Breast epithelium (tissue), 3 donors: ENCODE measurements at regions not wholly inside any gene's neighbourhood (a gene's known extent, or its start where the extent isn't known, plus 50 kb on each side); places are given as distances from the start of the nearest gene placed in this dataset.

ENCODE experiments used
- CTCF ChIP-seq, 3 donors: fragments of 450-650 bp; IDR thresholded peaks; one replicate each; pipeline ENCODE4 v1.5.1; 2016 to 2017; ENCODE audit warnings: antibody characterized with exemption in 3 of 3, mild to moderate bottlenecking in 3 of 3, moderate library complexity in 3 of 3
- POLR2A ChIP-seq: fragments of 450-650 bp; IDR thresholded peaks from one replicate; pipeline ENCODE4 v1.6.1; 2016; ENCODE audit warnings: antibody characterized with exemption, mild to moderate bottlenecking, moderate library complexity
- POLR2AphosphoS5 ChIP-seq, 3 donors: sonication (generic); formaldehyde crosslinking; IDR thresholded peaks; one replicate each; pipeline ENCODE4 v1.6.1; 2017; ENCODE audit warnings: antibody characterized with exemption in 3 of 3

- TF ChIP-seq POLR2AphosphoS5 (IDR thresholded peaks at IDR 0.05): no peak
- TF ChIP-seq CTCF (IDR thresholded peaks at IDR 0.05): no peak
- no peak for TF ChIP-seq POLR2A
Observed at GRCh38 chr5:63286724-63287123, 675.5 kb downstream of the HTR1A start.
